ENCODE measurements at regions not wholly inside any gene's neighbourhood (a gene's known extent, or its start where the extent isn't known, plus 50 kb on each side); places are given as distances from the start of the nearest gene placed in this dataset.

GRCh38 chr7:33685503-33685902 lies 219.8 kb upstream of the BMPER start:
- TF ChIP-seq CTCF (IDR thresholded peaks at IDR 0.05) (no peak), POLR2A (IDR thresholded peaks at IDR 0.05) (no peak), POLR2AphosphoS5 (IDR thresholded peaks at IDR 0.05) (no peak), EP300 (IDR thresholded peaks at IDR 0.05) (no peak)

Measured in upper lobe of left lung (tissue), 4 donors.